DOHH2 (cell line): ENCODE measurements at regions not wholly inside any gene's neighbourhood (a gene's known extent, or its start where the extent isn't known, plus 50 kb on each side); places are given as distances from the start of the nearest gene placed in this dataset.
"Not testable (repeated sequence)": the region's sequence is repeated elsewhere in the genome, so short reads cannot be mapped to it uniquely, and the experiment has no call there.

Source experiments
- CTCF ChIP-seq: fragments of 200-600 bp; sonication (generic); IDR thresholded peaks from one replicate; pipeline ENCODE4 v1.5.1; 2014; ENCODE audit warnings: antibody characterized with exemption, mild to moderate bottlenecking, low read depth, low read length; ENCODE audit not compliant: poor library complexity, severe bottlenecking
- EZH2phosphoT487 ChIP-seq: fragments of 200-600 bp; sonication (generic); IDR thresholded peaks from 2 replicates; pipeline ENCODE4 v1.6.1; 2017; ENCODE audit warnings: borderline replicate concordance, mild to moderate bottlenecking, antibody characterized with exemption, low read length, moderate library complexity, mixed read lengths

GRCh38 chr4:4052933-4053332 is 173.8 kb downstream of the OTOP1 start:
- TF ChIP-seq CTCF, EZH2phosphoT487: not testable (repeated sequence)
